Trophoblast cell (in vitro differentiated cells and primary cell): ENCODE measurements at regions not wholly inside any gene's neighbourhood (a gene's known extent, or its start where the extent isn't known, plus 50 kb on each side); places are given as distances from the start of the nearest gene placed in this dataset.
"Not testable (repeated sequence)": the region's sequence is repeated elsewhere in the genome, so short reads cannot be mapped to it uniquely, and the experiment has no call there.

Source experiments
- DNase-seq, 2 donors: peaks; one replicate each; pipeline ENCODE4 v3.0.0-alpha.2; 2016
- H2AFZ ChIP-seq: 2 replicates; pipeline ENCODE4 v1.6.1; 2013; ENCODE audit warnings: low read length, moderate library complexity, mild to moderate bottlenecking; ENCODE audit not compliant: insufficient read depth, poor library complexity
- H2AK5ac ChIP-seq: 2 replicates; pipeline ENCODE4 v1.6.1; 2013; ENCODE audit warnings: mild to moderate bottlenecking, low read length
- H2BK120ac ChIP-seq: 2 replicates; pipeline ENCODE4 v1.6.1; 2013; ENCODE audit warnings: low read length, mild to moderate bottlenecking, moderate library complexity; ENCODE audit not compliant: insufficient read depth, poor library complexity
- H2BK12ac ChIP-seq: 2 replicates; pipeline ENCODE4 v1.6.1; 2013; ENCODE audit warnings: mild to moderate bottlenecking, low read length, moderate library complexity
- H2BK5ac ChIP-seq: 2 replicates; pipeline ENCODE4 v1.6.1; 2013; ENCODE audit warnings: low read length, low read depth, moderate library complexity, mild to moderate bottlenecking; ENCODE audit not compliant: poor library complexity
- H3K14ac ChIP-seq: 2 replicates; pipeline ENCODE4 v1.6.1; 2013; ENCODE audit warnings: mild to moderate bottlenecking, low read length
- H3K18ac ChIP-seq: 2 replicates; pipeline ENCODE4 v1.6.1; 2013; ENCODE audit warnings: mild to moderate bottlenecking, low read length
- H3K23ac ChIP-seq: 2 replicates; pipeline ENCODE4 v1.6.1; 2013; ENCODE audit warnings: low read length
- H3K27ac ChIP-seq: 2 replicates; pipeline ENCODE4 v1.5.1; 2013; ENCODE audit warnings: low read depth, mild to moderate bottlenecking, inconsistent platforms, low read length, moderate library complexity
- H3K27me3 ChIP-seq: 2 replicates; pipeline ENCODE4 v1.6.1; 2013; ENCODE audit warnings: inconsistent platforms, mild to moderate bottlenecking, low read length, moderate library complexity; ENCODE audit not compliant: insufficient read depth
- H3K36me3 ChIP-seq, 2 experiments: 1 replicate in 1 of 2; 2 replicates in 1 of 2; pipeline ENCODE4 v1.6.1; 2013; ENCODE audit warnings: low read length in 2 of 2, mild to moderate bottlenecking in 2 of 2, moderate library complexity in 1 of 2; ENCODE audit not compliant: insufficient read depth in 2 of 2, control insufficient read depth in 1 of 2
- H3K4ac ChIP-seq: 2 replicates; pipeline ENCODE4 v1.6.1; 2013; ENCODE audit warnings: low read depth, mild to moderate bottlenecking, low read length, moderate library complexity
- H3K4me1 ChIP-seq, 2 experiments: 1 replicate in 1 of 2; 2 replicates in 1 of 2; pipeline ENCODE4 v1.6.1; 2013; ENCODE audit warnings: low read length in 2 of 2, mild to moderate bottlenecking in 2 of 2, moderate library complexity in 1 of 2; ENCODE audit not compliant: insufficient read depth in 2 of 2, control insufficient read depth in 1 of 2
- H3K4me2 ChIP-seq: 2 replicates; pipeline ENCODE4 v1.6.1; 2013; ENCODE audit warnings: inconsistent platforms, mild to moderate bottlenecking, low read length, moderate library complexity
- H3K4me3 ChIP-seq: 2 replicates; pipeline ENCODE4 v1.5.1; 2013; ENCODE audit warnings: mild to moderate bottlenecking, low read depth, low read length, inconsistent platforms
- H3K79me1 ChIP-seq: one replicate; pipeline ENCODE4 v1.6.1; 2013; ENCODE audit warnings: low read length
- H3K79me2 ChIP-seq: 2 replicates; pipeline ENCODE4 v1.6.1; 2013; ENCODE audit warnings: low read length, mild to moderate bottlenecking; ENCODE audit not compliant: control insufficient read depth, insufficient read depth, poor library complexity
- H3K9ac ChIP-seq: 2 replicates; pipeline ENCODE4 v1.6.1; 2013; ENCODE audit warnings: mild to moderate bottlenecking, low read length
- H3K9me3 ChIP-seq: 2 replicates; pipeline ENCODE4 v1.6.1; 2013; ENCODE audit warnings: low read depth, mild to moderate bottlenecking, control low read depth, inconsistent platforms, low read length; ENCODE audit not compliant: insufficient read depth
- H4K12ac ChIP-seq: 2 replicates; pipeline ENCODE4 v1.6.1; 2013; ENCODE audit warnings: low read depth, mild to moderate bottlenecking, low read length, moderate library complexity
- H4K8ac ChIP-seq: 2 replicates; pipeline ENCODE4 v1.6.1; 2013; ENCODE audit warnings: low read depth, mild to moderate bottlenecking, low read length, moderate library complexity
- H4K91ac ChIP-seq: one replicate; pipeline ENCODE4 v1.6.1; 2013; ENCODE audit warnings: low read depth, mild to moderate bottlenecking, low read length, moderate library complexity
- WGBS: extraction: QIAGEN DNeasy Blood & Tissue Kit; methylation state at CpG from one replicate; pipeline ENCODE4 v1.1.7; 2013; ENCODE audit warnings: missing lambda C conversion rate; ENCODE audit not compliant: insufficient read length, insufficient coverage; ENCODE audit errors: extremely low coverage; 5-methylcytosine and 5-hydroxymethylcytosine counted together

DNA sequence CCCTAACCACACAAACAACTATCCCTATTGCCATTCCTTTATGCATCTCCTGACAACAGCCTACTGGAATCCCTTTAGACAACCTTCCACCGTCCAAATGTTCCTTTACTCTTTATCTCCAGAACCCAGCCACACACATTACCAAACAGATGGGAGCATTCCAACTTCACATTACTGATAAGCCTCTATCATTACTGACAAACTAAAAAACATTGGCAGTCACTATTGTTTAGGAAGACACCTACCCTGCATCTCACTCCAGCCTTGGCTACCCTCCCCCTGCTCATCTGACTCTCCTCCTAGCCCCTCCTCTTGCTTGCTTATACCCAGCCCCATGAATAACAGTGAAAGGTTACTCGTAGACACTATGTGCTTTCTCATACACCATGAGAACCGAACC is 130.3 kb upstream of the ATF7IP start:
- not testable (repeated sequence) for H2AFZ ChIP-seq, H3K4me3 ChIP-seq, DNase-seq, H3K36me3 ChIP-seq, H4K91ac ChIP-seq, H3K9me3 ChIP-seq, H4K8ac ChIP-seq, H3K9ac ChIP-seq, H3K4me2 ChIP-seq, H3K27me3 ChIP-seq, H3K23ac ChIP-seq, H2BK12ac ChIP-seq, H3K27ac ChIP-seq, H2BK5ac ChIP-seq, H3K4ac ChIP-seq, H3K79me2 ChIP-seq, H3K18ac ChIP-seq, H2AK5ac ChIP-seq, H3K14ac ChIP-seq, H4K12ac ChIP-seq, H3K4me1 ChIP-seq, H3K79me1 ChIP-seq
- peak overlapping the region; percentile 48 for H2BK120ac ChIP-seq
- no CpG with 5 or more reads among the region's 3 CpGs for WGBS

DNA sequence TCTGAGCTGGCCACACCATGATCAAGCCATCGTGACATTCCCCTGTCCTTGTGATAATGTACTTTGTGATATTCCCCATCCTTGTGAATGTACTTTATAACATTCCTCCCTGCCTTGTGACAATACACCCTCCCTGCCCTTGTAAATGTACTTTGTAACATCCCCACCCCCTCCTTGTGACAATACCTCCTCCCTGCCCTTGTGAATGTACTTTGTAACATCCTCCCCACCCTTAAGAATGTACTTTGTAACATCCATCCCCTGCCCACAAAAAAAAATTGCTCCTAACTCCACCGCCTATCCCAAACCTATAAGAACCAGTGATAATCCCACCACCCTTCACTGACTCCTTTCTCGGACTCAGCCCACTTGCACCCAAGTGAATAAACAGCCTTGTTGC is 128.8 kb upstream of the ATF7IP start:
- H2AFZ ChIP-seq, H3K79me2 ChIP-seq, H3K4me2 ChIP-seq, H3K9me3 ChIP-seq, H2BK5ac ChIP-seq, H2BK120ac ChIP-seq, H4K12ac ChIP-seq, H3K9ac ChIP-seq, H4K8ac ChIP-seq, H3K4me3 ChIP-seq, DNase-seq, H3K23ac ChIP-seq, H3K36me3 ChIP-seq, H3K4ac ChIP-seq, H3K27ac ChIP-seq, H3K18ac ChIP-seq, H3K14ac ChIP-seq, H2AK5ac ChIP-seq, H3K27me3 ChIP-seq, H4K91ac ChIP-seq: not testable (repeated sequence)
- WGBS = no CpG with 5 or more reads among the region's 3 CpGs
- Histone ChIP-seq H3K4me1 (peaks cover 4 to 13% of the 10 kb centered on the region in 2 experiments), H2BK12ac (peak overlapping the region; percentile 61), H3K79me1 (peaks cover 18% of the 10 kb centered on the region)

DNA sequence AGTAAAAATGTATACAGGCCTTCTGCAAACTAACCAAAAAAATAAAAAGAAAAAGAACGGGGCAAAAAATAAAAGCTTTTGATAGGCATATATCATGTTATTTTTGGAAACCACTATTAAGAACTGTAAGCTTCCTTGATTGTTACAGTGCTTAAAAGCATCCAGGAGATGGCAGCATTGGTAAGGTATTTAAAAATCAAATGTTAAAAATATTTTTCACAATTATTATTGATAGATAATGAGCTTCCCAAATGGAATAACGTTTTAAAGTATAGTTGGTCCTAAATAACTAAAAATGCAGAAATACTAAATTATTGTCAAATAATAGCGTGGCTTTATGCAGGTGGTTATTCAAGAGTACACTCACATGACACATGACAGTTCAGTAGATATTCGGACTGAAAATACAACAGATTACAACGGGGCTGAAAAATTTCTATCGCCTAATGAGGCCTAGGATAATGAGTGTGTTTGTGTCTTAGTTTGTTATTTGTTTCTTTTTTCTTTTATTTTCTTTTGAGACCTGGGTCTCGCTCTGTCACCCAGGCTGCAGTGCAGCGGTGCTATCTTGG is 127.2 kb upstream of the ATF7IP start:
- Histone ChIP-seq H3K9ac (no peak overlapping the region), H3K4ac (peak overlapping the region; percentile 76), H4K8ac (peak overlapping the region; percentile 69), H3K79me2 (no peaks in the 10 kb centered on the region), H2BK120ac (peak overlapping the region; percentile 81), H3K9me3 (peaks cover 3% of the 10 kb centered on the region), H3K4me2 (no peak overlapping the region), H3K4me3 (no peak overlapping the region), H3K14ac (peak overlapping the region; percentile 80), H3K18ac (peak overlapping the region; percentile 64), H4K91ac (peak overlapping the region; percentile 91), H3K79me1 (peaks cover 18% of the 10 kb centered on the region), H3K23ac (no peak overlapping the region), H3K27ac (peak overlapping the region; percentile 72), H3K27me3 (no peaks in the 10 kb centered on the region), H4K12ac (no peak overlapping the region), H2BK5ac (peak overlapping the region; percentile 77), H2AK5ac (no peak overlapping the region), H2AFZ (no peak overlapping the region), H2BK12ac (peak overlapping the region; percentile 98), H3K4me1 (peaks cover 4 to 13% of the 10 kb centered on the region in 2 experiments), H3K36me3 (no peaks in the 10 kb centered on the region)
- no CpG with 5 or more reads among the region's 8 CpGs for WGBS
- peak in 1 of 2 donors; percentile 57 for DNase-seq

DNA sequence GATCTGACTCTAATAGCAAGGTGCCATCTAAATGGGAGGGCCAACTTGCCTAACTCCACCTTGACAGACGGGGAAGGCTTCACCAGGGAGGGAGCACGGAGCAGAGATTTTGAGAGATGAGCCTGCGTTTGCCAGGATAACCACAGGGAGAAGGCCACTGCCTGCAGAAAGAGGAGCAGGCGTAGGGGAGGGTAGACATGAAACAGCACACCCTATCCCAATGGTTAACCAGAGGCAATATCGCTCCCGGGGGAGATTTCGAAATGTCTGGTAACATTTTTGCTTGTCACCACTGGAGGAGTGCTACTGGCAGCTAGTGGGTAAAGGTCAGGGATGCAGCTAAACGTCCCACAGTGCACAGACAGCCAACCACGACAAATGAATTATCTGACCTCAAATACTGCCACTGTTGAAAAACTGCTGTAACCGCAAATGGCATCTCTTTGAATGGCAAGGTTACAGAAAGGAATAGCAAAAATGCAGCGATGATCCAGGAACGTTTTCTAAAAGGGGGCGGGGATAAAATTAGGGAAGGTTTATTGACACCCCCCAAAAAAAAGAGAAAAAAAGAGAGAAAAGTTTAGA is 126.0 kb upstream of the ATF7IP start:
- WGBS = no CpG with 5 or more reads among the region's 13 CpGs

More for the DNA sequence above, 126.0 kb upstream of the ATF7IP start:
- Histone ChIP-seq H3K9me3 (peaks cover 6% of the 10 kb centered on the region), H3K4me3 (no peak overlapping the region), H3K18ac (no peak overlapping the region), H3K79me1 (peaks cover 22% of the 10 kb centered on the region), H3K4ac (no peak overlapping the region), H2AFZ (no peak overlapping the region), H2BK12ac (no peak overlapping the region), H3K27ac (peak overlapping the region; percentile 95), H3K79me2 (no peaks in the 10 kb centered on the region), H4K12ac (no peak overlapping the region), H3K9ac (no peak overlapping the region), H3K27me3 (no peaks in the 10 kb centered on the region), H2BK5ac (peak overlapping the region; percentile 64), H3K36me3 (no peaks in the 10 kb centered on the region), H4K8ac (no peak overlapping the region), H3K23ac (no peak overlapping the region), H2AK5ac (no peak overlapping the region), H3K4me2 (peak overlapping the region; percentile 0), H2BK120ac (no peak overlapping the region), H4K91ac (no peak overlapping the region), H3K14ac (no peak overlapping the region), H3K4me1 (peaks cover 4 to 10% of the 10 kb centered on the region in 2 experiments)
- DNase-seq = peak; percentile 99 to 100
